Activated T-helper 1 cell treated with anti-CD3 and anti-CD28 coated beads, Interleukin-12 subunit alpha, Interleukin-12 subunit beta, Interleukin-2, Interleukin-4 antibody, amounts not matched to agents 30 ng/mL and 10 ng/mL and 1 ng/mL, durations not matched to agents 14 hours and 24 hours and 36 hours (primary cell): ENCODE measurements at regions not wholly inside any gene's neighbourhood (a gene's known extent, or its start where the extent isn't known, plus 50 kb on each side); places are given as distances from the start of the nearest gene placed in this dataset.
"Not testable (repeated sequence)": the region's sequence is repeated elsewhere in the genome, so short reads cannot be mapped to it uniquely, and the experiment has no call there.

Experiments
- DNase-seq: peaks from one replicate; pipeline ENCODE4 v3.0.0; 2021; ENCODE audit warnings: low spot score
- H3K27ac Mint-ChIP-seq: one replicate; pipeline ENCODE4 v1.8.0; 2021; ENCODE audit warnings: mild to moderate bottlenecking, mixed read lengths
- H3K27me3 Mint-ChIP-seq: one replicate; pipeline ENCODE4 v1.8.0; 2022; ENCODE audit warnings: mild to moderate bottlenecking, moderate library complexity, mixed read lengths; ENCODE audit not compliant: insufficient read depth
- H3K36me3 Mint-ChIP-seq: one replicate; pipeline ENCODE4 v1.8.0; 2021; ENCODE audit warnings: low read depth, mixed read lengths
- H3K4me1 Mint-ChIP-seq: one replicate; pipeline ENCODE4 v1.8.0; 2021; ENCODE audit warnings: low read depth, mixed read lengths
- H3K4me3 Mint-ChIP-seq: one replicate; pipeline ENCODE4 v1.8.0; 2021; ENCODE audit warnings: mild to moderate bottlenecking, moderate library complexity, mixed read lengths
- H3K9me3 Mint-ChIP-seq: one replicate; pipeline ENCODE4 v1.8.0; 2021; ENCODE audit warnings: mixed read lengths
- intact Hi-C: fragments of 100-400 bp; cut with micrococcal nuclease; formaldehyde crosslinking; loops from one replicate; pipeline ENCODE4 v1.15.1; 2024

DNA sequence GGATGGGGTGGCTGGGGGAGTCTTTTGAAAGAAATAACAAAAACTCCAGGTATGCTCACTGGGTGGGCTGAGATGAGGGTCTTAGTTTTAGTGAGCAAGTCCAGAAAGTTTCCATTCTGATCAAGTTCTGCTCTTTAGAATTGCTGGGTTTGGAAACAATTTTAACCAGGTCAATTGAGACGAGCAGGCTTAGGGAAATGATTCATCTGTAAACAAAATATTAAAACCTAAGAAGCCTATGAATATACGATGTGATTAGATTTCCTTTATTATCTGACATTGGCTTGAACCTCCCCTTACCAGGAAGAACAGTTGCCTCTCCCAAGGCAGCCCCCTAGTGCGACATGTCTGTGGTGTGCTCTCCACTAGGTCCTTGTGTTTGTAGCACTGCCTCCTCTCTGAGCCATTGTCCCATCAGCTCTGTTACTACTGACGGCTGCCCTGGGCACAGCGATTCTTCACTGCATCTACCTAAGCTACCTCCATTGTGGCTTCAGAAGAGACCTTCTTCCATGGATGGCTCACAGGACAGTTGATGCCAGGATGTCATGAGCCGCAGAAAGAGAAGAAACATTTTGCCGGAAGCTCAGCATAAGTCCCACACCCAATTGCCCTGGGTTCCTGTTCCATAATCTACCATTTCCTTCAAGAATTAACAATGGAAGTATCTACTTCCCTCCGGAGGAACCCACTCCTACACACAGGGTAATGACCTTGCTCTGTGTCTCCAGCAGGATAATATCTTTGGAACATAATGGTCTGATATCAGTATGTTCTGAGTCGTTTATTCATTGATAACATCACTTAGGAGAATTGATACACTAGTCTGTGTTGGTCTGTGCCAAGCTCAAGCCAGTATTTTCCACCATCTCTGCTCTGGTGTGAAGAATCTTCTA is 95.1 kb upstream of the ITGB1 start:
- Mint-ChIP-seq H3K9me3 (no peaks in the 10 kb centered on the region), H3K4me3 (no peak overlapping the region)
- intact Hi-C loops: no loop called here

GRCh38 chr10:33052263-33052875 is 94.3 kb upstream of the ITGB1 start:
- H3K4me3 Mint-ChIP-seq: no peak overlapping the region

More for the DNA sequence above, 95.1 kb upstream of the ITGB1 start:
- Mint-ChIP-seq H3K27ac (no peak overlapping the region), H3K27me3 (peaks cover 10% of the 10 kb centered on the region), H3K4me1 (no peaks in the 10 kb centered on the region), H3K36me3 (no peaks in the 10 kb centered on the region)
- DNase-seq: no peak

DNA sequence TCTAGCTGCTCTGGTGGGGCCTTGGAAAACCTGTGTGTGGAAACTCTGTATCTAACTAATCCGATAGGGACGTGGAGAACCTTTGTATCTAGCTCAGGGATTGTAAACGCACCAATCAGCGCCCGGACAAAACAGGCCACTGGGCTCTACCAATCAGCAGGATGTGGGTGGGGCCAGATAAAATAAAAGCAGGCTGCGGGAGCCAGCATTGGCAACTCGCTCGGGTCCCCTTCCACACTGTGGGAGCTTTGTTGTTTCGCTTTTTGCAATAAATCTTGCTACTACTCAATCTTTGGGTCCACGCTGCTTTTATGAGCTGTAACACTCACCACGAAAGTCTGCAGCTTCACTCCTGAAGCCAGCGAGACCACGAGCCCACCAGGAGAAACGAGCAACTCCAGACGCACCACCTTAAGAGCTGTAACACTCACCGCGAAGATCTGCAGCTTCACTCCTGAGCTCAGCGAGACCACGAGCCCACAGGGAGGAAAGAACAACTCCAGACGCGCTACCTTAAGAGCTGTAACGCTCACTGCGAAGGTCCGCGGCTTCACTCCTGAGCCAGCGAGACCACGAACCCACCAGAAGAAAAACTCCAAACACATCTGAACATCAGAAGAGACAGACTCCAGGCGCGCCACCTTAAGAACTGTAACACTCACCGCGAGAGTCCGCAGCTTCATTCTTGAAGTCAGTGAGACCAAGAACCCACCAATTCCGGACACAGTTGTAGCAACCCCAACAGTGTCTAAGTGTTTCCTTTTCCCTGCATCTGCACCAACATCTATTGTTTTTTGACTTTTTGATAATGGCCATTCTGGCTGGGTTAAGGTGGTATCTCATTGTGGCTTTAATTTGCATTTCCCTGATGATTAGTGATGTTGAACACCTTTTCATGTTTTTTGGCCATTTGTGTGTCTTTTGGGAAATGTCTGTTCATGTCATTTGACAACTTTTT is 92.2 kb upstream of the ITGB1 start:
- H3K27ac Mint-ChIP-seq, H3K27me3 Mint-ChIP-seq, H3K4me1 Mint-ChIP-seq, DNase-seq, H3K9me3 Mint-ChIP-seq, intact Hi-C loops, H3K36me3 Mint-ChIP-seq: not testable (repeated sequence)
- H3K4me3 Mint-ChIP-seq: peak overlapping the region; percentile 56

More at GRCh38 chr10:33052263-33052875, 94.3 kb upstream of the ITGB1 start:
- H3K4me1 Mint-ChIP-seq: no peaks in the 10 kb centered on the region
- H3K36me3 Mint-ChIP-seq: no peaks in the 10 kb centered on the region
- intact Hi-C loops: no loop called here
- peaks cover 10% of the 10 kb centered on the region for H3K27me3 Mint-ChIP-seq
- H3K27ac Mint-ChIP-seq: no peak overlapping the region
- no peak for DNase-seq
- no peaks in the 10 kb centered on the region for H3K9me3 Mint-ChIP-seq

DNA sequence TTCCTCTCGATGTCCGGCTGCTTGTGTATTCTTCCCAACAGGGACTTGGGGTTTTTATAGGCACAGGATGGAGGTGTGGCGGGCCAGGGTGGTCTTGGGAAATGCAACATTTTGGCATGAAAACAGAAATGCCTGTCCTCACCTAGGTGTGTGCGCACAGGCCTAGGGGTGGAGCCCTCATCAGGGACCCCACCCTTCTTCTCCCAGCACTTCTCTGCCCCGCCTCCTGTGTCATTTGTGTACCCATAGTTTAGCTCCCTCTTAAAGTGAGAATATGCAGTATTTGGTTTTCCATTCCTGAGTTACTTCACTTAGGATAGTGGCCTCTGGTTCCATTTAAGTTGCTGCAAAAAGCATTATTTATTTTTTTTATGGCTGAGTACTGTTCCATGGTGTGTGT is 90.2 kb upstream of the ITGB1 start:
- DNase-seq: no peak
- Mint-ChIP-seq H3K27me3 (peaks cover 4% of the 10 kb centered on the region), H3K9me3 (no peaks in the 10 kb centered on the region), H3K4me1 (no peaks in the 10 kb centered on the region), H3K4me3 (no peak overlapping the region), H3K27ac (no peak overlapping the region), H3K36me3 (no peaks in the 10 kb centered on the region)
- intact Hi-C loops: no loop called here

GRCh38 chr10:33047655-33048054 is 89.6 kb upstream of the ITGB1 start:
- no peak overlapping the region for H3K4me3 Mint-ChIP-seq
- no peak for DNase-seq
- no peaks in the 10 kb centered on the region for H3K4me1 Mint-ChIP-seq
- H3K9me3 Mint-ChIP-seq: no peaks in the 10 kb centered on the region
- H3K27ac Mint-ChIP-seq: no peak overlapping the region
- intact Hi-C loops: no loop called here
- no peaks in the 10 kb centered on the region for H3K36me3 Mint-ChIP-seq
- H3K27me3 Mint-ChIP-seq: peaks cover 4% of the 10 kb centered on the region

GRCh38 chr10:33046792-33047191 is 88.8 kb upstream of the ITGB1 start:
- Mint-ChIP-seq H3K9me3 (no peaks in the 10 kb centered on the region), H3K36me3 (no peaks in the 10 kb centered on the region), H3K27ac (no peak overlapping the region), H3K27me3 (no peaks in the 10 kb centered on the region), H3K4me1 (no peaks in the 10 kb centered on the region), H3K4me3 (no peak overlapping the region)
- DNase-seq: no peak
- intact Hi-C loops: no loop called here

GRCh38 chr10:33045421-33045820 is 87.4 kb upstream of the ITGB1 start:
- Mint-ChIP-seq H3K27me3 (no peaks in the 10 kb centered on the region), H3K4me1 (no peaks in the 10 kb centered on the region), H3K27ac (no peak overlapping the region), H3K4me3 (no peak overlapping the region), H3K9me3 (no peaks in the 10 kb centered on the region), H3K36me3 (no peaks in the 10 kb centered on the region)
- no peak for DNase-seq
- intact Hi-C loops: no loop called here

- Mint-ChIP-seq H3K36me3 (no peaks in the 10 kb centered on the region), H3K27me3 (peaks cover 3% of the 10 kb centered on the region), H3K27ac (no peak overlapping the region), H3K9me3 (no peaks in the 10 kb centered on the region), H3K4me1 (no peaks in the 10 kb centered on the region), H3K4me3 (no peak overlapping the region)
- DNase-seq: no peak
- intact Hi-C loops: no loop called here
Observed at GRCh38 chr10:33042565-33042964, 84.5 kb upstream of the ITGB1 start.

GRCh38 chr10:33041783-33042437 is 83.9 kb upstream of the ITGB1 start:
- DNase-seq: no peak
- no peak overlapping the region for H3K4me3 Mint-ChIP-seq
- no peak overlapping the region for H3K27ac Mint-ChIP-seq
- H3K9me3 Mint-ChIP-seq: no peaks in the 10 kb centered on the region
- H3K27me3 Mint-ChIP-seq: peaks cover 3% of the 10 kb centered on the region
- no peaks in the 10 kb centered on the region for H3K4me1 Mint-ChIP-seq
- H3K36me3 Mint-ChIP-seq: no peaks in the 10 kb centered on the region
- intact Hi-C loops: no loop called here

DNA sequence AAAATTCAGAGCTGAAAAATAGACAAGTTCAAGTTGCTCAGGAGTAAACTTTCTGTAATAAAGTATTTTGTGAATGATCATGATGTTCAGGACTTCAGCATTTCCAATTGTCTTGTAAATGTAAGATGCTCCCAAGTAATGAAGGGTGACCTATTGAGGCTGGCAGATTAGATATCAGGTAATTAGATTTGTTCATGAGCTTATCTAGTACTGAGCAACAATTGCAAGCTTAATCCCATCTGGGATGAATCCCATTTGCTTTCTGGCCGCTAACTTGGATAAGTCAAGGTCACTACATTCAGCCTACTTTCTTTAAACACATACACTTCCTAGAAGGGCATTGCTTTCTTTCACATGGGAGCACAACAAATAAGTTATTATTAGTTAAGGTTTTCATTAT is 82.4 kb upstream of the ITGB1 start:
- H3K27ac Mint-ChIP-seq: no peak overlapping the region
- no peak overlapping the region for H3K4me3 Mint-ChIP-seq
- H3K4me1 Mint-ChIP-seq: no peaks in the 10 kb centered on the region
- DNase-seq: no peak
- H3K36me3 Mint-ChIP-seq: no peaks in the 10 kb centered on the region
- intact Hi-C loops: no loop called here
- no peaks in the 10 kb centered on the region for H3K9me3 Mint-ChIP-seq
- H3K27me3 Mint-ChIP-seq: peaks cover 3% of the 10 kb centered on the region

GRCh38 chr10:33039181-33039580 is 81.2 kb upstream of the ITGB1 start:
- no peaks in the 10 kb centered on the region for H3K36me3 Mint-ChIP-seq
- H3K4me3 Mint-ChIP-seq: no peak overlapping the region
- intact Hi-C loops: no loop called here
- H3K4me1 Mint-ChIP-seq: no peaks in the 10 kb centered on the region
- H3K27ac Mint-ChIP-seq: no peak overlapping the region
- H3K9me3 Mint-ChIP-seq: no peaks in the 10 kb centered on the region
- H3K27me3 Mint-ChIP-seq: peaks cover 3% of the 10 kb centered on the region
- no peak for DNase-seq

DNA sequence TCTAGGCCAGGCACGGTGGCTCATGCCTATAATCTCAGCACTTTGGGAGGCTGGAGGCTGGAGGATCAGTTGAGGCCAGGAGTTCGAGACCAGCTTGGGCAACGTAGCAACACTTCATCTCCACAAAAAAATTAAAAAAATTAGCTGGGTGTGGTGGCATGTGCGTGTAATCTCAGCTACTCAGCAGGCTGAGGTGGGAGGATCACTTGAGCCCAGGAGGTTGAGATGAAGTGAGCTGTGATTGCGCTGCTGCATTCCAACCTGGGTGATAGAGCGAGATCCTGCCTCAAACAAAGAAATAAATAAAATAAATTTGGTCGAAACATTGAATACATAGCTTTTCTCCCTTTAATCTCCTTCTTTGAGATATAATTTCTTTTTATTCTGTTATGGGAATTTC is 80.6 kb upstream of the ITGB1 start:
- intact Hi-C loops: no loop called here

More for the DNA sequence above, 80.6 kb upstream of the ITGB1 start:
- DNase-seq: no peak
- Mint-ChIP-seq H3K36me3 (no peaks in the 10 kb centered on the region), H3K27me3 (peaks cover 3% of the 10 kb centered on the region), H3K4me3 (no peak overlapping the region), H3K4me1 (no peaks in the 10 kb centered on the region), H3K27ac (no peak overlapping the region), H3K9me3 (no peaks in the 10 kb centered on the region)
